HG03280 (cell line): ENCODE measurements at regions not wholly inside any gene's neighbourhood (a gene's known extent, or its start where the extent isn't known, plus 50 kb on each side); places are given as distances from the start of the nearest gene placed in this dataset.
"Not testable (repeated sequence)": the region's sequence is repeated elsewhere in the genome, so short reads cannot be mapped to it uniquely, and the experiment has no call there.

Source experiments
- ATAC-seq: cut with Tn5 transposase; IDR thresholded peaks from one replicate; pipeline ENCODE4 v1.9.1; 2021; ENCODE audit warnings: mild to moderate bottlenecking, moderate library complexity; ENCODE audit not compliant: unreplicated experiment

- no peak for ATAC-seq
These were observed 209.4 kb downstream of the RASSF9 start for GRCh38 chr12:85626784-85627171.

- no peak for ATAC-seq
These were observed 208.6 kb downstream of the RASSF9 start for GRCh38 chr12:85627584-85627983.

GRCh38 chr12:85628562-85628961 lies 207.6 kb downstream of the RASSF9 start:
- not testable (repeated sequence) for ATAC-seq

- ATAC-seq = no peak
These were observed 205.4 kb downstream of the RASSF9 start for GRCh38 chr12:85630851-85631250.

DNA sequence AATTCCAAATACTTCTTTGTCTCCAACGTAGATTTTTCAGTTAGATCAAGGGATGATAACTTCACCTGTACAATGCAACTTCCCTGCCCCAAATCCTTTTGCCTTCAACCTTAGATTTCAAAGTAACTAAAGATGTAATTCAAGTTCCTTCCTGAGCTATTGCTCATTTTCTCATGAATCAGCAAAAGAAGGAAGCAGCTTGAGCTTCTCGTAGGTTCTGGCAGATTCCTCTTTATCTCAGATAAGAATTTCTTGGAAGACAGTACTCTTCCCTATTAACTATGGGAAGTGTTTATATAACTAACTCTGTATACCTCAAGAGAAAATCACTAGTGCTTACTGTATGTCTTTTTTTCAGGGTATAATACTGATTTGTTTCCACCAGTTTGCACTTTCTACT lies 203.8 kb downstream of the RASSF9 start:
- no peak for ATAC-seq

DNA sequence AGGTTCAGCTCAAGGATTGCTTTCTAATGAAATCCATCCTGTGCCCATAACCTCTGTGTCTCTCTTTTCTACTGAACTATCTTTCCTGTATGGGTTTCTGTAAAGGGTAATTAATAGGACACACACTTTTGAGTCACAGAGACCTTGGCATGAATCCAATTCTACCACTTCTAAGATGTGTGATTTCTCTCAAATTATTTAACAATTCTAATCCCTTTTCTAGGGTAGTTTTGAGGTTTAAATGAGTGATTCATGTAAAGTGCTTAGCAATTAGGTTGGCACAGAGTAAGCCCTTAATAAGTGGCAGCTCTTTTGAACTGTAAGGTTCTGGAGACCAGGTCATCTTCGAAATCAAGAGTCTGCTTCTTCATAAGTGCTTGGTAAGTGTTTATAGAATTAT lies 202.7 kb downstream of the RASSF9 start:
- no peak for ATAC-seq

DNA sequence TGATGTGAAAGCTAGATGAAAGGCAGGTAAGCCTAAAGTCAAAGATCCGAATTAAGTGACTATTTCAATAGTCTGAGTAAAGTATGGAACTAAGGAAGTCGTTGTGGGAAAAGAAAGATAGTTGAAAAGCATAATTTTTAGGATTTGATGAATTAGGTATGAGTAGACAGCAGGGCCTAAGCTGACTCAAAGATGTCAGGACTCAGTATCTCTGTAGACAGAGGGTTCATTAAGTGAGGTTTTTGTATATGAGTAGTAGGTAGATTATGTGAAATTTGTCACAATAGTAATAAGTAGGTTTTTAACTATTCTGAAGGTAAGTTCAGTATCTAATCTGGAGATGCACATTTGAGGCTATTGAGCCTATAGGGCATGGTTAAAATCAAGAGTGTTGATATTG lies 196.4 kb downstream of the RASSF9 start:
- no peak for ATAC-seq

DNA sequence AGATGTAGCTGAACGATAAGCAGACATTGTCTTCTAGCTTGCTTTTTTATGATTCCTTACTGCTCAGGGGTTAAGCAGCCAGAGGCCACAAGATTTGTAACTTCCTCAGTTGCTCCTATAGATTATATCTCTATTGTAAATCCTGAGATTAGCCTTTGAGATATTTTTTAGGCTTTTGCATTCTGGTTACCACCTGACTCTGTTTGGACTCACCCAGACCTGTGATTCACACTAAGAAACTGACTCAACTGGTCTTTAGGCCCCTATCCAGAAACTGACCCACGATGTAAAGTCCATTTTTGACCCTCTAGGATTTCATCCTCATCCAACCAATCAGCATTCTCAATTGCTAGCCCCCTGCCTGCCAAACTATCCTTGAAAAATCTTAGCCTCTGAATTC lies 194.4 kb downstream of the RASSF9 start:
- ATAC-seq = no peak

GRCh38 chr12:85642288-85642687 lies 193.9 kb downstream of the RASSF9 start:
- no peak for ATAC-seq

- no peak for ATAC-seq
These were observed 193.4 kb downstream of the RASSF9 start for GRCh38 chr12:85642808-85643207.

DNA sequence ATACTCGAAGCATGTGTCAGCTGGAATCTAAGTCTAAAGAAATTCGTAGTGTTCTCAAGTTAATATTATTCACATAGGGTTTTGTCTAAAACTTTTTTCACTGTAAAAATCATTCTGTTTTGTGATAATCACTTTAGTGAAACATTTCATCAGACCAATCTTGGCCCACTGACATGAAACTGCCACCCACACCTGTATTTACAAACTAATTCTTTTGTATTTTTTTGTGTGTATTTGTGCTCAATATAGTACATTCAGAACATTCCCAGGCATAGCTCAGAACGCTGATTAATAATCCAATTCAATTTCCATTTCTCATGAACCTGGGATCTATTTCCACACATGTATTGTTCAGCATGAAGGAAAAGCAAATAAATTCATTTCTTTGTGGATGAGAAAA lies 191.7 kb downstream of the RASSF9 start:
- no peak for ATAC-seq

GRCh38 chr12:85653731-85654455 lies 182.3 kb downstream of the RASSF9 start:
- no peak for ATAC-seq

DNA sequence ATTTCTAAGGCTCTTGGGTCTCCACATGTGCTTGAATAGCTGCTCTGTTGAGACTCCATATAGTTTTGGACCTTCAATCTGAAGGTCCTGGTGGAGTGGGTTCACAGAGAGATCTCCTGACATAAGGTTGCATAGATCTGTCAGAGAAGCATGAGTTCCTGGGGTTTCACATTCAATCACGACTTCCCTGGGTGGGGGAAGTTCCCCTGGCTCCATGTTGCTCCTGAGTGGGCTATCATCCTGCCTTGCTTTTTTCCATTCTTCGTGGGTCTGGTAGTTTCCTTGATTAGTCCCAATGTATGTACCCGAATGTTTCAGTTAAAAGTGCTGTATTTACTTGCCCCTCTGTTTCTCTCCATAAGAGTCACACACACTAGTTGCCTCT lies 181.8 kb downstream of the RASSF9 start:
- no peak for ATAC-seq

DNA sequence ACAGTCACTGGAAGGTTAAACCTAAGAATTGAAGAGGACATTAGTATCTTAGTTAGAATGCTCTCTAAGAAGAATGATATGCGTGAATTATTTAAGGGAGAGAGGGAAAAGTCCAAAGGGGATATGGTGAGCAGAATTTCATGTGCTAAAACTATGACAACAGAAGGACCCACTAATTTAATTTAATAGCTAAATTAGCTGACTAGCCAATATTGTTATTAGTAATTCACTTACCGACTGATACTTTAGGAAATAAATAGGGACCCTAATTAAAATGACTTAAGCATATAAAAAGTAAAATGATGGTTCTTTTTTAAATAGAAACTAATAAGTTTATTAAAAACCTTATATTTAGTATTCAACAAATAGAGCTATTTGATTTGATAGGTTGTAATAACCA lies 179.6 kb downstream of the RASSF9 start:
- ATAC-seq = no peak

- ATAC-seq = no peak
These were observed 179.0 kb downstream of the RASSF9 start for GRCh38 chr12:85657251-85657650.

GRCh38 chr12:85657836-85658630 lies 178.2 kb downstream of the RASSF9 start:
- ATAC-seq = no peak

DNA sequence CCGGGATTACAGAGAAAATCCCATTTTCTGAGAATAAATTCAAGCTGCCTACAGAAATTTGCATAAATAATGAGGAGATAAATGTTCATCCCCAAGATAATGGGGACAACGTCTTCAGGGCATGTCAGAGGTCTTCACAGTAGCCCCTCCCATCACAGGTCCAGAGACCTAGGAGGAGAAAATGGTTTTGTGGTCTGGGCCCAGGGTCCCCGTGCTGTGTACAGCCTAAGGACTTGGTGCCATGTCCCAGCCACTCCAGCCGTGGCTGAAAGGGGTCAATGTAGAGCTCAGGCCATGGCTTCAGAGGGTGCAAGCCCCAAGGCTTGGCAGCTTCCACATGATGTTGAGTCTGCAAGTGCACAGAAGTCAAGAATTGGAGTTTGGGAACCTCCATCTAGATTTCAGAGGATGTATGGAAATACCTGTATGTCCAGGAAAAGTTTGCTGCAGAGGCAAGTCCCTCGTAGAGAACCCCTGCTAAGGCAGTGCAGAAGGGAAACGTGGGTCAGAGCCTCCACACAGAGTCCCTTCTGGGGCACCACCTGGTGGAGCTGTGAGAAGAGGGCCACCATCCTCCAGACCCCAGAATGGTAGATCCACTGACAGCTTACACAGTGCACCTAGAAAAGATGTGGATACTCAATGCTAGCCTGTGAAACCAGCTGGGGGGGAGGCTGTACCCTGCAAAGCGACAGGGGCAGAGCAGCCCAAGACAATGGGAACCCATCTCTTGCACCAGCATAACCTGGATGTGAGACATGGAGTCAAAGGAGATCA lies 176.3 kb downstream of the RASSF9 start:
- ATAC-seq = no peak

DNA sequence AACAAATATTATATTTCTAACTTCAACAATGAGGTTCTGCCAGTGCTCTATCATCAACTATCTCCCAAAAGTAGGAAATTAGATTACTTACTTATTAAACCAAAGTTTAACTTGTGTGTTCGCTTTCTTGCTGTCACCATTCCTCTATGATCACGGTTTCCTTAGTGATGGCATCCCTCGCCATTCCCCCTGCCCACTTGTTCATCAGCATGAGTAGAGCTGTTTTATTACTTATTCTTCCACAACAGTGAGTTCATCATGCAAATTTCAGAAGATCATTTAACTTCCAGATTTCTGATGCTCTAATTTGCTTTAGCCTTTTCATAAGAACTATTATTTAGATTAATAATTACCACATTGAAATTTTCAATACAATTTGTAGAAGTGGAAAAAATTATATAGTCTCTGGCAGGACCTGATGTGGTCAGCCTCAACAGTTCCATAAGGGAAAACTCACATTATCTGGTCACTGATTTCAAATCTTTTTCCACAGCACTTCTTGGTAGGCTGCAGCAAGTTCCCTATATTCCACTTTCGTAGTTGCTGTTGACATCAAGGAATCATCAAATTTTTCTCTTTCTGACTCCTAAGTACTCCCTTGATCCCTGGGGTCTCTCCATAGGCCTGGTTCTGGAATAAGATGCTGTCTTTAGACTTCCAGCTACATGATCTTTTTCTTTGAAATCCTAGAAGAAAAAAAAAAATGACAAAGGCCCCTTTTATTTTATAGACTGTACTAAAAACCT lies 174.6 kb downstream of the RASSF9 start:
- ATAC-seq = no peak

GRCh38 chr12:85662207-85662602 lies 174.0 kb downstream of the RASSF9 start:
- no peak for ATAC-seq

DNA sequence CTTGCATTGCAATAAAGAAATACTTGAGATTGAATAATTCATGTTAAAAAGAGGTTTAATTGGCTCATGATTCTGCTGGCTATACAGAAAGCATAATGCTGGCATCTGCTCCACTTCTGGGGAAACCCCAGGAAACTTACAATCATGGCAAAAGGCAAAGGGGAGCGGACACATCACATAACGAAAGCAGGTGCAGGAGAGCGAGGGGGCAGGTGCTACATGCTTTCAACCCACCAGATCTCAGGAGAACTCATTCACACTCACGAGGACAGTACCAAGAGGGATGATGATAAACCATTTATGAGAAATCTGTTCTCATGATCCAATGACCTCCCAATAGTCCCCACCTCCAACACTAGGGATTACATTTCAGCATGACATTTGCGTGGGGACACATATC lies 172.6 kb downstream of the RASSF9 start:
- ATAC-seq = no peak

DNA sequence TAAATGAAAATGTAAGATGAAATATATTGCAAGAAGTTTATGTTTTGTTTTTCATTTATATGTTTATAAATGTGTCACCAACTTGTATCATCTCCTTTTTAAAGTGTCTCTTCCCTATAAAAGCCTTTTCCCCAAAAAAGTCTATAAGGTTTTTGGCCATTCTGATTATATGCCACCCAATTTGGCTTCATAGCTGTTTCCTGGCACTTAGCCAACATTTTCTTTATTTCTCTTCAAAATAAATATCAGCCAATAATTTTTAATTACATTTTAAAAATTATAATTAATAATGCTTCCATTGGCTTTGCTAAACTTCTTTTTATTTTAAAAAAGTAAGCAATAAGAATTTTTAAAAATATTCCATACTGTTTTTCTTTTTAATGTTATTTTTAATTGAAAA lies 171.8 kb downstream of the RASSF9 start:
- ATAC-seq = no peak
